ENCODE measurements at regions not wholly inside any gene's neighbourhood (a gene's known extent, or its start where the extent isn't known, plus 50 kb on each side); places are given as distances from the start of the nearest gene placed in this dataset.

DNA sequence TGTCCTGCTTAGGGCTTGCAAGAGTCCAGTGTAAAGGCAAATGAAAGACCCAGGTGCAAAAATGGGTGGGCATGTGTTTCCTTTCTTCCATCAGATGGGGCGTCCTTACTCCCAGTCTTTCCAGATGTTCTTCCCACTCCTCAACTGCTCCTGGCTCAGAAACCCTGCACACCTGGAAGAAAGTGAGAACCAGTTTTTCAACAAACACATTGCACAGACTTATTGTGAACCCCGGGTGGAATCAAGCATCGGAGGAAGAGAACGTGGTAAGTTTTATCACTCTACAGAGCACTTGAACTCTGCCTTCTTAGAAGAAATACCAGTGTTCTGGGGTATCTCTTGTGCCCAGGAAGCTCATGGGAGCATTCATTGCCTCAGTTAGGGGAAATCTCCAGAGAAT lies 93.3 kb downstream of the TMX1 start:
- H3K4me3 Mint-ChIP-seq: no peak overlapping the region
- no peaks in the 10 kb centered on the region for H3K9me3 Mint-ChIP-seq
- peaks cover 25% of the 10 kb centered on the region for H3K27me3 Mint-ChIP-seq (ENCODE audit: low read depth)
- H3K36me3 Mint-ChIP-seq (ENCODE audit: insufficient read depth in 2 of 2): no peaks in the 10 kb centered on the region
- ATAC-seq (replicated peaks in 1 of 2) (no peak), DNase-seq (no peak)
- peaks cover 11% of the 10 kb centered on the region for H3K4me1 Mint-ChIP-seq (ENCODE audit: low read depth)
- H3K27ac Mint-ChIP-seq: no peak overlapping the region

DNA sequence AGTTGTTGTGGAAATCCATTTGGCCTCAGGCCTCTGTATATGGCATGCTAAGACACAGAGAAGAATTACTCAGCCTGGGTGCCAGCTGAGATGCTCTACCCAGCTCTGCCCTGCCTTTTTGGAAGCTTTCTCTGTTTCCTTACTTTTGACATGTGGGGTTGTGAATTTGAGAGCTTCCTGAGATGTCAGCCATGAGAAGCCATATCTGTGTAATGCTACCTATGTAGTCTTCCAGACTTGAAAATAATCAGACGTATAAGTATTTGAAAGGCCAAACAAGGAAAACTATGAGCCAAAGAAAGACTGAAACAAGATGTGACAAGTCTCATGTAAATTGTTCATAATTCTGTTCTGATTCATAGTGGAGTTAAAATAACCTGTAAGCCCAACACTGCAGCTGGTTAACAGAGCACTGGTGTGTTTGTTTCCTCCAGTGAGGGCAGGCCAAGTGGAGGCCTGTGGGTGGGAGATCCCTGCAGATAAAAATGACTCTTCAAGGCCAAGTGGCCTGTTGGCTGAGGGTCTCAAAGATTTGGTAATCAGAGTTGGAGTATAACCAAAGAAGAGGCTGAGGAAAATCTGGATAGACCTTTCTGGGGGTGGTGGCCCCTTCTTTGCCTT lies 94.0 kb downstream of the TMX1 start:
- DNase-seq: no peak
- no peak overlapping the region for H3K4me3 Mint-ChIP-seq
- ATAC-seq (replicated peaks in 1 of 2): peak in 1 of 2 donors; percentile 19
- H3K4me1 Mint-ChIP-seq (ENCODE audit: low read depth): peaks cover 6% of the 10 kb centered on the region
- H3K27me3 Mint-ChIP-seq (ENCODE audit: low read depth): peaks cover 19% of the 10 kb centered on the region
- H3K9me3 Mint-ChIP-seq: no peaks in the 10 kb centered on the region
- no peaks in the 10 kb centered on the region for H3K36me3 Mint-ChIP-seq (ENCODE audit: insufficient read depth in 2 of 2)
- no peak overlapping the region for H3K27ac Mint-ChIP-seq

DNA sequence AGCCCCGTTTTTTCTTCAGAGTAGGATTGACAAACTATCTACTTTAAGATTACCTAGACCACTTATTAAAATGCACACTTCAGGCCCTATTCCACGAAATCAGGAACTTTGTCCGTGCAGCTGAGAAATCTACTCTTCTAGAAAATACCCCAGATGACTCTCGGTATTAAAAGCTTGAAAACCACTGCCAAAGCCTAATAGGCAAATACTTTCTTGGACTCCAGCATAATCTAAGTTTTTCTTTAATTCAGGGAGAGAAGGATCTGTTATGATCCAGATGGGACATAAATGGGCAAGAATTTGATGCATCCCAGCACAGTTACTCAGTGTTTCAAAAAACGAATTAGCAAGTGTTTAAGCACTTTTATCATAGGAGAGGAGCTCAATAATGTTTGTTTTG lies 94.5 kb downstream of the TMX1 start:
- no peak for DNase-seq
- no peak for ATAC-seq (replicated peaks in 1 of 2)
- Mint-ChIP-seq H3K27me3 (ENCODE audit: low read depth) (peaks cover 19% of the 10 kb centered on the region), H3K9me3 (peaks cover 0 to under 1% of the 10 kb centered on the region in 2 donors), H3K4me3 (no peak overlapping the region), H3K4me1 (ENCODE audit: low read depth) (peaks cover 6% of the 10 kb centered on the region), H3K36me3 (ENCODE audit: insufficient read depth in 2 of 2) (no peaks in the 10 kb centered on the region), H3K27ac (no peak overlapping the region)

DNA sequence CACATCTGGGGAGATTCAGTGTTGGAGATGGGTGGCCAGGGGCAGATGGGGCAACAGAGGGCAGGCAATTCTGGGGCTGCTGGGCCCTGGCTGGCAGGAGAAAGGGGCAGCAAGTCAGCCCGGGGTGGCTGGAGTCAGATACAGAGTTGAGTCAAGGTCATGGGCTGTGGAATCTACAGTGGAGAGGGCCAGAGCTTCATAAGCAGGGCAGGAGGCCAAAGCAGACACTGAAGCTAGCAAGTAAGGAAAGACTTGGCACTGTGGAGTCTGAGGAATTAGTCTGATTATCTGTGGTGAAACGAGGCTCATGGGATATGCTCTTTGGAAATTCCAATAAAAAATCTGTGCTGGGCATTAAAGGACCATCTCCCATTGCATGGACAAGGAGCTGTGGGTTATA lies 95.5 kb downstream of the TMX1 start:
- Mint-ChIP-seq H3K4me1 (ENCODE audit: low read depth) (peaks cover 6% of the 10 kb centered on the region), H3K27ac (no peak overlapping the region), H3K9me3 (peaks cover 0 to 6% of the 10 kb centered on the region in 2 donors), H3K36me3 (ENCODE audit: insufficient read depth in 2 of 2) (no peaks in the 10 kb centered on the region), H3K27me3 (ENCODE audit: low read depth) (peaks cover 19% of the 10 kb centered on the region), H3K4me3 (no peak overlapping the region)
- no peak for ATAC-seq (replicated peaks in 1 of 2)
- DNase-seq: no peak

DNA sequence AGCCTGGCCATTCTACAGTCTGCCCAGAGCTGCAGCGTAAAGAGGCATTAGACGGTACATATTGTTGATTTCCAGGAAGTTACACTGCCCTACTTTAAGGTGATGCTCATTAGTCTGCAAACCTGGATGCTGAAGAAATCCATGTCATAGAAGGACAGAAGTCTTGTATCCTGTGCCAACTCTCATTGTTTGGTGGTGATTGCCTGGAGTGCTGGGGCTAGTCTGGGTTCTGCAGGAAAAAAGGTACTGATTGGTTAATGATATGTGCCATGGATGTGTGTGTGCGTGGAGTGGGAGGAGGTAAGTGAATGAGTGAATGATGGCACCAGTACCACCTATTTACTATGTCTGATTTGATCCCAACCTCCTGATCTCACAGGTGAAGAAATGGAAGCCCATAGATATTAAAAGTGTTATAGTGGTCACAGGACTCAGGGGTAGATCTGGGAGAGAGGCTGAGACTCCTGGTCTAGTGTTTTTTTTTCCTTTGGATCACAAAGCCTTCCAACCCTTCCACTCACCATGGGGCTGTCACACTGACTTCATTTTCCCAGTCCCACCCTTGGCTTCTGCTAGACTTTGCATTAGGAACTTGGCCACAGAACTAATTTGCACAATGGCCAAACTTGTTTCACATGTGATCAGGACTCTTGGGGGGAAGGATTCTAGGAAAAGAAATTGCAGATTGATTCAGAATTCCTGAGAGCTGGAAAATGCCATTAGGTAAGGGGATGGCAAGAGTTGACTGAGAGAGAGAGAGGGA lies 96.1 kb downstream of the TMX1 start:
- ATAC-seq (replicated peaks in 1 of 2): no peak
- peaks cover 6% of the 10 kb centered on the region for H3K4me1 Mint-ChIP-seq (ENCODE audit: low read depth)
- no peaks in the 10 kb centered on the region for H3K36me3 Mint-ChIP-seq (ENCODE audit: insufficient read depth in 2 of 2)
- peaks cover 19% of the 10 kb centered on the region for H3K27me3 Mint-ChIP-seq (ENCODE audit: low read depth)
- H3K4me3 Mint-ChIP-seq: no peak overlapping the region
- H3K9me3 Mint-ChIP-seq: peaks cover 0 to 6% of the 10 kb centered on the region in 2 donors
- no peak overlapping the region for H3K27ac Mint-ChIP-seq
- no peak for DNase-seq

DNA sequence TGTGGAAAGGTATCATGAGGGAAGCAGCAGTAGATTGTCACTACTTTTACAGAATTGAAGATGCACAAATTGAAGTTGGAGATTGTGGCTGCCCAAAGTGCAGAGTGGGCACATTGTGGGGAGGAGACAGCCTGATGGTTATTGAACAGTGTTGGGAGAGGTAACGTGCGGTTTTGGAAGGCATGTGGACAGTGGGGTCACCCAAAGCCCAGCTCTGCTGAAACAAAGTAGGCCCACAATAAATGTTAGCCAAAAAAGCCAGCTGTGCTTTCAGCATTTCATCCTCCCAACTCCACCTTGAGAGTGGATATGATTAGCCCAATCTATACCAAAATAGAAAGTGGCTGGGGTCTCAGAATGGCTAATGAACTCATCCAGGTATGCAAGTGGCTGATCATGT lies 96.7 kb downstream of the TMX1 start:
- ATAC-seq (replicated peaks in 1 of 2) (no peak), DNase-seq (no peak)
- peaks cover 0 to 6% of the 10 kb centered on the region in 2 donors for H3K9me3 Mint-ChIP-seq
- no peaks in the 10 kb centered on the region for H3K36me3 Mint-ChIP-seq (ENCODE audit: insufficient read depth in 2 of 2)
- H3K27ac Mint-ChIP-seq: no peak overlapping the region
- H3K4me1 Mint-ChIP-seq (ENCODE audit: low read depth): peaks cover 4% of the 10 kb centered on the region
- no peak overlapping the region for H3K4me3 Mint-ChIP-seq
- peaks cover 18% of the 10 kb centered on the region for H3K27me3 Mint-ChIP-seq (ENCODE audit: low read depth)

DNA sequence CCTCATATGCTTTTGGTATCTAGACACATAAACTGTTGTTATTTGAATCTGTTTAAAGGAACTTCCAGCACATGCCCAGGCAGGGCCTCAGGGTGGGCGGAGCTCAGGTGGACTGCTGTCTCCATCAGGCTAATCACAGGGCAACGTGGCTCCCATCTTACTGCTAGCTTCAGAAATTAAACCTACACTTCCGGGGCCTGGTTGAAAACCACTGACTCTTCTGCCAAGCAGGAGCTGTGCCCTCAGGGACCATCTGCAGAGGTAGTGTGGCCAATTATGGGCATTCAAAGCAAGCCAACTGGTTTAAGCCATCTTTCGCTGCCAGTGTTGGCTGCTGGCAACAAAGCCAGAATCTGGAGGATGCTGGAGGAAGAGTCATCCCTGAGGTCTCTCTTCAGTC lies 97.5 kb downstream of the TMX1 start:
- H3K4me1 Mint-ChIP-seq (ENCODE audit: low read depth): no peaks in the 10 kb centered on the region
- ATAC-seq (replicated peaks in 1 of 2) (no peak), DNase-seq (no peak)
- H3K27ac Mint-ChIP-seq: no peak overlapping the region
- no peak overlapping the region for H3K4me3 Mint-ChIP-seq
- H3K27me3 Mint-ChIP-seq (ENCODE audit: low read depth): peaks cover 10% of the 10 kb centered on the region
- peaks cover 0 to 6% of the 10 kb centered on the region in 2 donors for H3K9me3 Mint-ChIP-seq
- H3K36me3 Mint-ChIP-seq (ENCODE audit: insufficient read depth in 2 of 2): no peaks in the 10 kb centered on the region

DNA sequence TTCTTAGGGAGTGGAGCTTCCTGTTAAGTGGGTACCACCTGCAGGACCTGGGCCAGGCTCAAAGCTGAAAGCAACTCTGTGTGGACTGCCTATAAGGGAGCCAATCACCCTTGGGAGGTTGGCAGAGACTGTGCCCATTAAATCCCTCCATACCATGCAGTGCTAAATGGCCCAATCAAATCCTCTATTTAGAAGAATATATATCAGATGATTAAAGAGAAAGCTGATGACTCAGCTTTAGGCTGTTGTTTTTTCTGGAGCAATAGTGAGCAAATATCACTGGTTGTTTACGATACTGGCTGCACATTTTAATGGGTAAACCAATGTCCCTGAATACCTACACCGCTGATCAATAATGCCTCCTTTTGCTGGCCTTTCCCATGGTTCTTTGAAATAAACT lies 101.3 kb downstream of the TMX1 start:
- no peak for DNase-seq
- Mint-ChIP-seq H3K4me1 (ENCODE audit: low read depth) (no peaks in the 10 kb centered on the region), H3K4me3 (no peak overlapping the region), H3K27ac (no peak overlapping the region), H3K36me3 (ENCODE audit: insufficient read depth in 2 of 2) (peaks cover 0 to 5% of the 10 kb centered on the region in 2 donors), H3K27me3 (ENCODE audit: low read depth) (no peaks in the 10 kb centered on the region), H3K9me3 (peaks cover 0 to 11% of the 10 kb centered on the region in 2 donors)
- ATAC-seq (replicated peaks in 1 of 2): no peak

DNA sequence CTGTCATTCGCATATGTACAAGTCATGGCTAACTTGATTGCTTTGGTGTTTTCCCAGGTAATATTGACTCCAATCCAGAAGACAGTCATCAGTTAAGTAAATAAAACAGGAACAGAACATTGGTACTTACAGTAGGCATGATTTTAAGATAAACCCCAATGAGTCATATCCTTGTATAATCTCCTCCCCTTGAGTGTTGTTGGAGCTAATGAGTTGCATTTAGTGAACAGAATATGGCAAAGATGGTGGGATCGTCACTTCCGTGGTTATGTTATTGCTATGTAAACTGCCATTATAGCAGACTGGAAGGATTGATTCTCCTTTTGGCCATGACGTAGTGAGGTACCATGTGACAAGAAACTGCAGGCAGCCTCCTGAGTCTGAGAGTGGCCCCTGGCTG lies 102.2 kb downstream of the TMX1 start:
- ATAC-seq (replicated peaks in 1 of 2) (no peak), DNase-seq (no peak)
- Mint-ChIP-seq H3K27ac (no peak overlapping the region), H3K4me1 (ENCODE audit: low read depth) (no peaks in the 10 kb centered on the region), H3K4me3 (no peak overlapping the region), H3K27me3 (ENCODE audit: low read depth) (no peaks in the 10 kb centered on the region), H3K36me3 (ENCODE audit: insufficient read depth in 2 of 2) (peaks cover 0 to 5% of the 10 kb centered on the region in 2 donors), H3K9me3 (peaks cover 0 to 11% of the 10 kb centered on the region in 2 donors)

DNA sequence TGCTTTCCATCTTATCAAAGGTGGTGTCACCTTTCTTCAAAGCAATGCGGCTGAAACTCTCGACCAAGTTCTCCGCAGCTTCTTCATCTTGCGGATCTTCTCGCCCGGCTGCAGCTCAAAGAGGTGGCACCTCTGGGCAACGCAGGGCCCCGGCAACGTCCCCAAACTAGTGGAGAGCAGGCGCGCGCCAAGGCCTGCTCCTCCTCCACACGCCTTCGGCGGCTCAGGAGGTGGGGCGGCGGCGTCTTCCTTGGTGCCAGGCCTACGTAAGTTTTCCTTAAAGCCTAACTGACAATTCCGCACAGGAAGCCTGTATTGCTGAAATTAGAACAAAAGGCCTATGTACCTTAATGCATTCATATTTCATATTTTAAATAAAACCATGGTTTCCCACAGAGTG lies 112.0 kb downstream of the TMX1 start:
- ATAC-seq (replicated peaks in 1 of 2) (no peak), DNase-seq (no peak)
- Mint-ChIP-seq H3K9me3 (no peaks in the 10 kb centered on the region), H3K4me3 (no peak overlapping the region), H3K4me1 (ENCODE audit: low read depth) (no peaks in the 10 kb centered on the region), H3K27me3 (ENCODE audit: low read depth) (no peaks in the 10 kb centered on the region), H3K36me3 (ENCODE audit: insufficient read depth in 2 of 2) (peaks cover 0 to 1% of the 10 kb centered on the region in 2 donors), H3K27ac (no peak overlapping the region)

DNA sequence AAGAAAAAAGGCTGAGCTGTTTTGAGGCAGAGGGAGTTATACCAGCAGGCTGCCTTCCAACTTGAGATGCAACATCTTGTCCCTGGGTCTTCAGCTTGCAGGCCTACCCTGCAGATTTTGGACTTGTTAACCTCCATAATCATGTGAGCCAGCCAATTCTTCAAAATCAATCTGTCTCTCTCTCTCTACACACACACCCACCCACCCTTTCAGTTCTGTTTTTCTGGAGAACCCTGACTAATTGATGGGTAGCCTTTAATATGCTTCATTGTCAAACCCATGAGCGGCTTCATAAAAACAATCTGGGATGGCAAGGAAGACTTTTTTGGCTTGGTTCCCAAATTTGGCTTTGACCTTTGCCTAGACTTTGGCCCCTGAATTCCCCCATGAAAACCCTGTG lies 113.9 kb downstream of the TMX1 start:
- no peaks in the 10 kb centered on the region for H3K4me1 Mint-ChIP-seq (ENCODE audit: low read depth)
- DNase-seq: no peak

DNA sequence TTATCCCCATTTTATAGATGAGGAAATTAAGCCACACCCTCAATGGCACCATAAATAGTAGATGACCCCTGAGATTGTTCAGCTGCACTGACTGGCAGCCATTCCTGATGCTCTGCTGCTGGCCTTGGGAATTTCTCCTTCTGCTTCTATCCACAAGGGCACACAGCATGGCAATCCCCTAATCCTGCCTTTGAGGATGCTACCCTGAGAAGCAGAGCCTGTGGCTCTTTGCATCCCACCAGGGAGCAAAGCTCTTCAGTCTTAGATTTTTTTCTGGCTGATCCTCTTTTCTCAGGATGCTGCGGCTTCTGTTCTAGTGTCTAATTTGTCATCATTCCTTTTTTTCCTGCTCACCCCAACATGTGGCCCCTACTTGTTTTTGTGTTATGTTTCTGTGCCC lies 114.8 kb downstream of the TMX1 start:
- Mint-ChIP-seq H3K27ac (no peak overlapping the region), H3K27me3 (ENCODE audit: low read depth) (no peaks in the 10 kb centered on the region), H3K9me3 (no peaks in the 10 kb centered on the region), H3K36me3 (ENCODE audit: insufficient read depth in 2 of 2) (no peaks in the 10 kb centered on the region), H3K4me1 (ENCODE audit: low read depth) (no peaks in the 10 kb centered on the region), H3K4me3 (no peak overlapping the region)
- DNase-seq (no peak), ATAC-seq (replicated peaks in 1 of 2) (no peak)

More for the DNA sequence above, 113.9 kb downstream of the TMX1 start:
- H3K27me3 Mint-ChIP-seq (ENCODE audit: low read depth): no peaks in the 10 kb centered on the region
- no peak overlapping the region for H3K27ac Mint-ChIP-seq
- H3K4me3 Mint-ChIP-seq: no peak overlapping the region
- H3K9me3 Mint-ChIP-seq: no peaks in the 10 kb centered on the region
- no peaks in the 10 kb centered on the region for H3K36me3 Mint-ChIP-seq (ENCODE audit: insufficient read depth in 2 of 2)
- ATAC-seq (replicated peaks in 1 of 2): no peak

DNA sequence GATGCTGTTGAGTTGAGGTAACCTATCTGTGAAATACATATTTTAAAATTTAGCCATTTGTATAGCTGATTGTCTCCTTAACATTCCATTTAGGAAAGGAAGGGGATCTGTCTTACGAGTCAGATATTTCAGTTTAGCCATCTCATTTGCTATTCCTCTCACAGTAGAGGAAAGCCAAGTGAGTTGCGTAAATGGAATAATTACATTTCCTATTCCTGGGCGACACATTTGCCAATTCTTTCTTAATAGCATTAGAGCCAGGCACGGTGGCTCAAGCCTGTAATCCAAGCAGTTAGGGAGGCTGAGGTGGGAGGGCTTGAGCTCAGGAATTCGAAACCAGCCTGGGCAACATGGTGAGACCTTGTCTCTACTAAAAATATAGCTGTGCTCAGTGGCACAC lies 116.3 kb downstream of the TMX1 start:
- Mint-ChIP-seq H3K36me3 (ENCODE audit: insufficient read depth in 2 of 2) (no peaks in the 10 kb centered on the region), H3K4me1 (ENCODE audit: low read depth) (no peaks in the 10 kb centered on the region), H3K27me3 (ENCODE audit: low read depth) (peaks cover 7% of the 10 kb centered on the region), H3K9me3 (no peaks in the 10 kb centered on the region), H3K27ac (no peak overlapping the region), H3K4me3 (no peak overlapping the region)
- DNase-seq (no peak), ATAC-seq (replicated peaks in 1 of 2) (no peak)

DNA sequence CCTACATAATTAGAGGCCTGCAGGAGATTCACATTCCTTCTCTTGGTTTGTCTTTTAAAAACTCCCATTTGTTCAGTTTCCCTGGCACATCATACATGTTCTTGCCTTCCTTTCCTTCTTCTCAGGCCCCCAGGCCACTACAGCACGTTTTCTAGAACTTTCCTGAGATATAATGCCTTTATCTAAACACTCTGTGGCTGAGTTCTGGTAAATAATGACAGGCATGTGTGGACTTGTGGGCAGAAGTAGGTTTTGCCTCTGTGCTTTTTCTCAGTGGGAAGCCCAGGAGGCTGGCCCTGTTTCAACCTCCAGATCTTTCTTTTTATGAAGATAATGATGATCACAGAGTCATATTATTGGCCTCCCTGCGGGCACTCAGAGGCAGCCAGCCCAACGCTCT lies 117.2 kb downstream of the TMX1 start:
- Mint-ChIP-seq H3K4me3 (no peak overlapping the region), H3K27ac (no peak overlapping the region), H3K9me3 (no peaks in the 10 kb centered on the region), H3K27me3 (ENCODE audit: low read depth) (peaks cover 7% of the 10 kb centered on the region), H3K4me1 (ENCODE audit: low read depth) (no peaks in the 10 kb centered on the region), H3K36me3 (ENCODE audit: insufficient read depth in 2 of 2) (no peaks in the 10 kb centered on the region)
- DNase-seq (no peak), ATAC-seq (replicated peaks in 1 of 2) (no peak)
